Cardiac septum (tissue), 1 donor: ENCODE measurements at regions not wholly inside any gene's neighbourhood (a gene's known extent, or its start where the extent isn't known, plus 50 kb on each side); places are given as distances from the start of the nearest gene placed in this dataset.
"Not testable (repeated sequence)": the region's sequence is repeated elsewhere in the genome, so short reads cannot be mapped to it uniquely, and the experiment has no call there.

ENCODE experiments used
- DNase-seq: peaks from one replicate; pipeline ENCODE4 v3.0.0-alpha.2; 2020; ENCODE audit warnings: low spot score
- intact Hi-C: fragments of 100-400 bp; cut with DNase I; formaldehyde crosslinking; loops from one replicate; pipeline ENCODE4 v1.14.0; 2022
- donor health status: DM: no; HTN: no; CAD: no.

GRCh38 chr6:80638213-80639055, 532.0 kb downstream of the BCKDHB start:
- no peak for DNase-seq
- intact Hi-C loops: no loop called here

GRCh38 chr6:80637312-80637711, 530.8 kb downstream of the BCKDHB start:
- intact Hi-C loops: no loop called here

GRCh38 chr6:80636689-80637088, 530.2 kb downstream of the BCKDHB start:
- DNase-seq: no peak
- intact Hi-C loops: no loop called here

More at GRCh38 chr6:80637312-80637711, 530.8 kb downstream of the BCKDHB start:
- no peak for DNase-seq

- intact Hi-C loops: no loop called here
- DNase-seq: no peak
Measured at GRCh38 chr6:80633412-80633811, 526.9 kb downstream of the BCKDHB start.

GRCh38 chr6:80625405-80625804, 518.9 kb downstream of the BCKDHB start:
- DNase-seq: no peak
- intact Hi-C loops: no loop called here

GRCh38 chr6:80623066-80623815, 516.8 kb downstream of the BCKDHB start:
- intact Hi-C loops: no loop called here
- DNase-seq: no peak

- DNase-seq: no peak
- intact Hi-C loops: no loop called here
Measured at GRCh38 chr6:80622641-80623040, 516.2 kb downstream of the BCKDHB start.

- intact Hi-C loops: no loop called here
- no peak for DNase-seq
Measured at GRCh38 chr6:80618953-80619352, 512.5 kb downstream of the BCKDHB start.

- no peak for DNase-seq
Measured at GRCh38 chr6:80610846-80611245, 504.4 kb downstream of the BCKDHB start.

GRCh38 chr6:80608881-80609280, 502.4 kb downstream of the BCKDHB start:
- no peak for DNase-seq

More at GRCh38 chr6:80610846-80611245, 504.4 kb downstream of the BCKDHB start:
- intact Hi-C loops: no loop called here

GRCh38 chr6:80607811-80608391, 501.4 kb downstream of the BCKDHB start:
- no peak for DNase-seq
- intact Hi-C loops: loop anchor here (2.0 kb wide), 1 partner anchor 1145 kb away; the partner anchor contains the start of gene TENT5A

More at GRCh38 chr6:80608881-80609280, 502.4 kb downstream of the BCKDHB start:
- intact Hi-C loops: no loop called here

GRCh38 chr6:80605165-80605989, 498.9 kb downstream of the BCKDHB start:
- no peak for DNase-seq
- intact Hi-C loops: no loop called here

- intact Hi-C loops: no loop called here
Measured at GRCh38 chr6:80603679-80604078, 497.2 kb downstream of the BCKDHB start.

GRCh38 chr6:80594461-80594860, 488.0 kb downstream of the BCKDHB start:
- intact Hi-C loops: no loop called here
- no peak for DNase-seq

More at GRCh38 chr6:80603679-80604078, 497.2 kb downstream of the BCKDHB start:
- no peak for DNase-seq

GRCh38 chr6:80592436-80592835, 486.0 kb downstream of the BCKDHB start:
- intact Hi-C loops: no loop called here
- DNase-seq: no peak

GRCh38 chr6:80586242-80586641, 479.8 kb downstream of the BCKDHB start:
- no peak for DNase-seq
- intact Hi-C loops: no loop called here

- intact Hi-C loops: no loop called here
- no peak for DNase-seq
Measured at GRCh38 chr6:80579391-80580023, 473.0 kb downstream of the BCKDHB start.

GRCh38 chr6:80573320-80573719, 466.8 kb downstream of the BCKDHB start:
- intact Hi-C loops, DNase-seq: not testable (repeated sequence)

- DNase-seq: no peak
Measured at GRCh38 chr6:80566361-80566760, 459.9 kb downstream of the BCKDHB start.

More at GRCh38 chr6:80566361-80566760, 459.9 kb downstream of the BCKDHB start:
- intact Hi-C loops: no loop called here
